ENCODE measurements at regions not wholly inside any gene's neighbourhood (a gene's known extent, or its start where the extent isn't known, plus 50 kb on each side); places are given as distances from the start of the nearest gene placed in this dataset.

DNA sequence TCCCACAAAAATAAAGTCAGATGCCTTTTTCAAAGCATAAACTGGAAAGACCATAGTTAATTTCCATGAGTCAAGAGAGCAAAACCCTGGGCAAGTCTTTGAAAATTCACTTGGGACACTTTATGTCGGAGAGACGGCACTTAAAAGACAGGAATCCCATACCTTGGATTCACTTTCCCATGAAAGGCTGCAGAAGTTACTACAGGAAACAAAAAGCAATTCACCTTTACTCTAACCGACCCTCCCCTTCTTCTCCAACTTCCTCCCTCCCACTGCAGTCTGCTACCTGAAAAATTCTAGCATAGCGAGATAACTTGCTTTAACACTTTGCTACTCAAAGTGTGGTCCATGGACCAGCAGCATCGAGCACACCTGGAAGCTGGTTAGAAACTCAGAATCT lies 539.1 kb upstream of the JAG1 start:
- TF ChIP-seq, protein P1, sequence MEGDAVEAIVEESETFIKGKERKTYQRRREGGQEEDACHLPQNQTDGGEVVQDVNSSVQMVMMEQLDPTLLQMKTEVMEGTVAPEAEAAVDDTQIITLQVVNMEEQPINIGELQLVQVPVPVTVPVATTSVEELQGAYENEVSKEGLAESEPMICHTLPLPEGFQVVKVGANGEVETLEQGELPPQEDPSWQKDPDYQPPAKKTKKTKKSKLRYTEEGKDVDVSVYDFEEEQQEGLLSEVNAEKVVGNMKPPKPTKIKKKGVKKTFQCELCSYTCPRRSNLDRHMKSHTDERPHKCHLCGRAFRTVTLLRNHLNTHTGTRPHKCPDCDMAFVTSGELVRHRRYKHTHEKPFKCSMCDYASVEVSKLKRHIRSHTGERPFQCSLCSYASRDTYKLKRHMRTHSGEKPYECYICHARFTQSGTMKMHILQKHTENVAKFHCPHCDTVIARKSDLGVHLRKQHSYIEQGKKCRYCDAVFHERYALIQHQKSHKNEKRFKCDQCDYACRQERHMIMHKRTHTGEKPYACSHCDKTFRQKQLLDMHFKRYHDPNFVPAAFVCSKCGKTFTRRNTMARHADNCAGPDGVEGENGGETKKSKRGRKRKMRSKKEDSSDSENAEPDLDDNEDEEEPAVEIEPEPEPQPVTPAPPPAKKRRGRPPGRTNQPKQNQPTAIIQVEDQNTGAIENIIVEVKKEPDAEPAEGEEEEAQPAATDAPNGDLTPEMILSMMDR (IDR thresholded peaks at IDR 0.05; ENCODE audit: low read depth, low read length) = no peak
- no peak for TF ChIP-seq EZH2phosphoT487 (IDR thresholded peaks at IDR 0.05; ENCODE audit: low read depth)

Measured in OCI-LY3 (cell line).